Peyer's patch (tissue), 4 donors: ENCODE measurements at regions not wholly inside any gene's neighbourhood (a gene's known extent, or its start where the extent isn't known, plus 50 kb on each side); places are given as distances from the start of the nearest gene placed in this dataset.

Experiments
- DNase-seq, 3 donors: peaks; one replicate each; pipeline ENCODE4 v3.0.0-alpha.2; 2017 to 2019
- H3K27ac ChIP-seq, 4 donors: fragments of 200-600 bp; sonication (generic); one replicate each; pipeline ENCODE4 v1.5.1; 2016 to 2019
- H3K27me3 ChIP-seq, 2 donors: fragments of 200-600 bp; sonication (generic); one replicate each; pipeline ENCODE4 v1.5.1; 2019
- H3K36me3 ChIP-seq, 3 donors: fragments of 200-600 bp; sonication (generic); one replicate each; pipeline ENCODE4 v1.5.1; 2016 to 2019
- H3K4me1 ChIP-seq, 4 donors: fragments of 200-600 bp; sonication (generic); one replicate each; pipeline ENCODE4 v1.5.1; 2016 to 2019
- H3K4me3 ChIP-seq, 4 donors: fragments of 200-600 bp; sonication (generic); 1 replicate in 3 of 4; 2 replicates in 1 of 4; pipeline ENCODE4 v1.5.1; 2016 to 2019; ENCODE audit warnings: mild to moderate bottlenecking in 1 of 4
- H3K9me3 ChIP-seq, 4 donors: fragments of 200-600 bp; sonication (generic); one replicate each; pipeline ENCODE4 v1.5.1; 2016 to 2019; ENCODE audit warnings: mild to moderate bottlenecking in 1 of 4
- CTCF ChIP-seq, 6 experiments: fragments of 450-650 bp in 4 of 6; fragments of 200-600 bp in 2 of 6; sonication (generic) in 1 of 6; IDR thresholded peaks; one replicate each; pipeline ENCODE4 v1.5.1; 2017 to 2019; ENCODE audit warnings: antibody characterized with exemption in 6 of 6, mild to moderate bottlenecking in 3 of 6, moderate library complexity in 1 of 6
- POLR2A ChIP-seq, 2 donors: fragments of 450-650 bp; IDR thresholded peaks; one replicate each; pipeline ENCODE4 v1.5.1; 2017; ENCODE audit warnings: antibody characterized with exemption in 2 of 2, mild to moderate bottlenecking in 2 of 2, moderate library complexity in 2 of 2

- Histone ChIP-seq H3K4me1 (no peaks in the 10 kb centered on the region), H3K27me3 (no peaks in the 10 kb centered on the region), H3K4me3 (no peak overlapping the region), H3K9me3 (no peaks in the 10 kb centered on the region), H3K27ac (no peak overlapping the region), H3K36me3 (no peaks in the 10 kb centered on the region)
- no peak for TF ChIP-seq POLR2A (IDR thresholded peaks at IDR 0.05)
- TF ChIP-seq CTCF (IDR thresholded peaks at IDR 0.05), result no peak
- no peak for DNase-seq
Measured at GRCh38 chr9:22622815-22623214, 176.2 kb downstream of the DMRTA1 start.

- Histone ChIP-seq H3K27ac (peak overlapping the region in 1 of 4 donors; percentile 11), H3K4me1 (no peaks in the 10 kb centered on the region), H3K27me3 (no peaks in the 10 kb centered on the region), H3K9me3 (no peaks in the 10 kb centered on the region), H3K36me3 (no peaks in the 10 kb centered on the region), H3K4me3 (no peak overlapping the region)
- TF ChIP-seq CTCF (IDR thresholded peaks at IDR 0.05), result no peak
- no peak for TF ChIP-seq POLR2A (IDR thresholded peaks at IDR 0.05)
- DNase-seq, result no peak
Measured at GRCh38 chr9:22623236-22623635, 176.6 kb downstream of the DMRTA1 start.

GRCh38 chr9:22625540-22625939, 178.9 kb downstream of the DMRTA1 start:
- no peak for DNase-seq
- Histone ChIP-seq H3K27me3 (no peaks in the 10 kb centered on the region), H3K27ac (no peak overlapping the region), H3K9me3 (no peaks in the 10 kb centered on the region), H3K4me3 (no peak overlapping the region), H3K36me3 (no peaks in the 10 kb centered on the region), H3K4me1 (no peaks in the 10 kb centered on the region)
- TF ChIP-seq CTCF (IDR thresholded peaks at IDR 0.05) (no peak), POLR2A (IDR thresholded peaks at IDR 0.05) (no peak)

GRCh38 chr9:22643541-22643940, 196.9 kb downstream of the DMRTA1 start:
- H3K9me3 ChIP-seq, result no peaks in the 10 kb centered on the region
- H3K36me3 ChIP-seq, result no peaks in the 10 kb centered on the region
- no peaks in the 10 kb centered on the region for H3K27me3 ChIP-seq
- DNase-seq, result no peak
- H3K4me3 ChIP-seq, result no peak overlapping the region
- TF ChIP-seq POLR2A (IDR thresholded peaks at IDR 0.05) (no peak), CTCF (IDR thresholded peaks at IDR 0.05) (no peak)
- no peak overlapping the region for H3K27ac ChIP-seq
- H3K4me1 ChIP-seq, result no peaks in the 10 kb centered on the region

GRCh38 chr9:22645893-22646292, 199.3 kb downstream of the DMRTA1 start:
- no peak overlapping the region for H3K27ac ChIP-seq
- H3K27me3 ChIP-seq, result no peaks in the 10 kb centered on the region
- H3K4me1 ChIP-seq, result no peaks in the 10 kb centered on the region
- no peak for DNase-seq
- TF ChIP-seq POLR2A (IDR thresholded peaks at IDR 0.05), result no peak
- TF ChIP-seq CTCF (IDR thresholded peaks at IDR 0.05), result no peak
- no peak overlapping the region for H3K4me3 ChIP-seq
- no peaks in the 10 kb centered on the region for H3K36me3 ChIP-seq
- H3K9me3 ChIP-seq, result no peaks in the 10 kb centered on the region

GRCh38 chr9:22649384-22649783, 202.8 kb downstream of the DMRTA1 start:
- Histone ChIP-seq H3K27me3 (no peaks in the 10 kb centered on the region), H3K4me1 (no peaks in the 10 kb centered on the region), H3K9me3 (no peaks in the 10 kb centered on the region), H3K27ac (no peak overlapping the region), H3K36me3 (no peaks in the 10 kb centered on the region), H3K4me3 (no peak overlapping the region)
- no peak for TF ChIP-seq CTCF (IDR thresholded peaks at IDR 0.05)
- TF ChIP-seq POLR2A (IDR thresholded peaks at IDR 0.05), result no peak
- DNase-seq, result no peak
